Gastrocnemius medialis (tissue), 4 donors: ENCODE measurements at regions not wholly inside any gene's neighbourhood (a gene's known extent, or its start where the extent isn't known, plus 50 kb on each side); places are given as distances from the start of the nearest gene placed in this dataset.

Experiments
- ATAC-seq, 2 donors: fragments of 150-250 bp; one replicate each; pipeline ENCODE4 v1.9.1; 2016
- DNase-seq, 2 donors: peaks; one replicate each; pipeline ENCODE4 v3.0.0-alpha.2; 2019
- H3K27ac ChIP-seq, 4 donors: fragments of 200-600 bp; sonication (generic); 1 replicate in 1 of 4; 2 replicates in 3 of 4; pipeline ENCODE4 v1.5.1; 2016 to 2018; ENCODE audit warnings: mild to moderate bottlenecking in 2 of 4, moderate library complexity in 1 of 4
- H3K27me3 ChIP-seq, 3 donors: fragments of 200-600 bp; sonication (generic) in 2 of 3; 1 replicate in 1 of 3; 2 replicates in 2 of 3; pipeline versions ENCODE4 v1.5.1 to v1.6.0; 2016 to 2019; ENCODE audit warnings: mild to moderate bottlenecking in 1 of 3, moderate library complexity in 1 of 3
- H3K36me3 ChIP-seq, 2 donors: fragments of 200-600 bp; sonication (generic) in 1 of 2; one replicate each; pipeline ENCODE4 v1.5.1; 2017 to 2018
- H3K4me1 ChIP-seq, 2 donors: fragments of 200-600 bp; sonication (generic) in 1 of 2; one replicate each; pipeline ENCODE4 v1.5.1; 2016 to 2017; ENCODE audit warnings: mild to moderate bottlenecking in 2 of 2
- H3K4me3 ChIP-seq, 4 donors: fragments of 200-600 bp; sonication (generic) in 3 of 4; 1 replicate in 1 of 4; 2 replicates in 3 of 4; pipeline ENCODE4 v1.5.1; 2016 to 2019; ENCODE audit warnings: mild to moderate bottlenecking in 2 of 4
- H3K9me3 ChIP-seq, 3 donors: fragments of 200-600 bp; sonication (generic) in 2 of 3; 1 replicate in 1 of 3; 2 replicates in 2 of 3; pipeline ENCODE4 v1.5.1; 2016 to 2019
- CTCF ChIP-seq, 5 experiments: fragments of 450-650 bp in 3 of 5; fragments of 200-600 bp in 2 of 5; sonication (generic) in 2 of 5; IDR thresholded peaks in 4 of 5; conservative IDR thresholded peaks in 1 of 5; 1 replicate in 4 of 5; 2 replicates in 1 of 5; pipeline ENCODE4 v1.5.1; 2016 to 2019; ENCODE audit warnings: antibody characterized with exemption in 5 of 5, mild to moderate bottlenecking in 3 of 5, moderate library complexity in 3 of 5
- POLR2A ChIP-seq, 2 donors: fragments of 450-650 bp; IDR thresholded peaks; one replicate each; pipeline ENCODE4 v1.6.1; 2017; ENCODE audit warnings: antibody characterized with exemption in 2 of 2, mild to moderate bottlenecking in 2 of 2, moderate library complexity in 2 of 2
- in situ Hi-C, 4 donors: fragments of 200-750 bp; cut with MboI; loops; one replicate each; pipeline versions ENCODE4 v1.15.0 to v1.8.0; 2017; ENCODE audit warnings: low sequenced_read_pairs in 4 of 4
- intact Hi-C: fragments of 100-400 bp; cut with DNase I; formaldehyde crosslinking; loops from one replicate; pipeline ENCODE4 v1.15.1; 2023; ENCODE audit warnings: low total_unique reads

- H3K4me1 ChIP-seq: no peaks in the 10 kb centered on the region
- in situ Hi-C loops: no loop called here
- no peaks in the 10 kb centered on the region for H3K27me3 ChIP-seq
- H3K9me3 ChIP-seq: no peaks in the 10 kb centered on the region
- H3K4me3 ChIP-seq: no peak overlapping the region
- DNase-seq (no peak), ATAC-seq (no peak)
- TF ChIP-seq CTCF (IDR thresholded peaks at IDR 0.05 in 4 of 5, conservative IDR thresholded peaks at IDR 0.05 in 1 of 5): no peak
- TF ChIP-seq POLR2A (IDR thresholded peaks at IDR 0.05): no peak
- no peak overlapping the region for H3K27ac ChIP-seq
- intact Hi-C loops: no loop called here
- peaks cover 0 to 10% of the 10 kb centered on the region in 2 donors for H3K36me3 ChIP-seq
Observed at GRCh38 chr1:232467073-232467760, 162.7 kb downstream of the SIPA1L2 start.

- Histone ChIP-seq H3K27ac (no peak overlapping the region), H3K4me3 (no peak overlapping the region), H3K4me1 (no peaks in the 10 kb centered on the region), H3K36me3 (peaks cover 0 to 10% of the 10 kb centered on the region in 2 donors), H3K27me3 (no peaks in the 10 kb centered on the region), H3K9me3 (no peaks in the 10 kb centered on the region)
- TF ChIP-seq POLR2A (IDR thresholded peaks at IDR 0.05): no peak
- TF ChIP-seq CTCF (IDR thresholded peaks at IDR 0.05 in 4 of 5, conservative IDR thresholded peaks at IDR 0.05 in 1 of 5): no peak
- ATAC-seq: no peak
- no peak for DNase-seq
- in situ Hi-C loops: no loop called here
- intact Hi-C loops: no loop called here
Observed at GRCh38 chr1:232464325-232464724, 165.6 kb downstream of the SIPA1L2 start.

- Histone ChIP-seq H3K9me3 (no peaks in the 10 kb centered on the region), H3K4me1 (no peaks in the 10 kb centered on the region), H3K27ac (no peak overlapping the region), H3K36me3 (peaks cover 0 to 10% of the 10 kb centered on the region in 2 donors), H3K27me3 (no peaks in the 10 kb centered on the region), H3K4me3 (no peak overlapping the region)
- TF ChIP-seq CTCF (IDR thresholded peaks at IDR 0.05 in 4 of 5, conservative IDR thresholded peaks at IDR 0.05 in 1 of 5) (no peak), POLR2A (IDR thresholded peaks at IDR 0.05) (no peak)
- intact Hi-C loops (no loop called here), in situ Hi-C loops (no loop called here)
- no peak for DNase-seq
- ATAC-seq: no peak
Observed at GRCh38 chr1:232463225-232463624, 166.7 kb downstream of the SIPA1L2 start.

- no peak overlapping the region for H3K4me3 ChIP-seq
- intact Hi-C loops: no loop called here
- no peaks in the 10 kb centered on the region for H3K27me3 ChIP-seq
- TF ChIP-seq CTCF (IDR thresholded peaks at IDR 0.05 in 4 of 5, conservative IDR thresholded peaks at IDR 0.05 in 1 of 5): no peak
- TF ChIP-seq POLR2A (IDR thresholded peaks at IDR 0.05): no peak
- no peak overlapping the region for H3K27ac ChIP-seq
- DNase-seq (no peak), ATAC-seq (no peak)
- peaks cover 0 to 10% of the 10 kb centered on the region in 2 donors for H3K36me3 ChIP-seq
- H3K9me3 ChIP-seq: no peaks in the 10 kb centered on the region
- in situ Hi-C loops: no loop called here
- H3K4me1 ChIP-seq: no peaks in the 10 kb centered on the region
Observed at GRCh38 chr1:232462213-232462612, 167.7 kb downstream of the SIPA1L2 start.

- no peak for DNase-seq
- H3K4me3 ChIP-seq: no peak overlapping the region
- H3K36me3 ChIP-seq: peaks cover 0 to 7% of the 10 kb centered on the region in 2 donors
- H3K4me1 ChIP-seq: no peaks in the 10 kb centered on the region
- TF ChIP-seq POLR2A (IDR thresholded peaks at IDR 0.05) (no peak), CTCF (IDR thresholded peaks at IDR 0.05 in 4 of 5, conservative IDR thresholded peaks at IDR 0.05 in 1 of 5) (no peak)
- no peak overlapping the region for H3K27ac ChIP-seq
- no peaks in the 10 kb centered on the region for H3K27me3 ChIP-seq
- H3K9me3 ChIP-seq: no peaks in the 10 kb centered on the region
- in situ Hi-C loops (no loop called here), intact Hi-C loops (no loop called here)
- no peak for ATAC-seq
Observed at GRCh38 chr1:232459826-232460225, 170.1 kb downstream of the SIPA1L2 start.
